Ureter (tissue), 1 donor: ENCODE measurements at regions not wholly inside any gene's neighbourhood (a gene's known extent, or its start where the extent isn't known, plus 50 kb on each side); places are given as distances from the start of the nearest gene placed in this dataset.
"Not testable (repeated sequence)": the region's sequence is repeated elsewhere in the genome, so short reads cannot be mapped to it uniquely, and the experiment has no call there.

Experiments
- DNase-seq: peaks from one replicate; pipeline ENCODE4 v3.0.0-alpha.2; 2020; ENCODE audit warnings: low spot score
- donor health status: DM: yes; HTN: yes; CAD: no.

DNA sequence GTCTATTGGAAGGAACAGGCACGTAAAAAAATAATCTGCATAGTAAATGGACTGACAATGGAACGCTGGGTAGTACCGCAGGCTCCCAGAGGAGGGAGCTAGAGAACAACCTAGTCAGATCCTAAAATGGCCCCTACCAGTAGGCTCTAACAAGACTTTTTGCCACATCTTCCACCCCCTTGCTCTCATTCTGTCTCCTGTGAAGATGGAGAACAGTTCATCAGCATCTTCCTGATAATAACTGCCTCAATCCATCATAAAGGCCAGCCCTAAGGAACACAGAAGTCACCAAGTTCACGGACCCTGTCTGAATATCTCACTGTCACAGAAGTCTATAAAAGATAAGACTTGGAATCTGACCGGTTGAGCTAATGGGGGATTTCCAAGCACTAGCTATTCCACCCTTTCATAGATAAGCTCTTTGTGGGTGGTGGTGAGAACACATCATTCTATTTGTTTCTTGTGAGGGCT is 133.4 kb downstream of the SLC1A3 start:
- peak; percentile 66 for DNase-seq

GRCh38 chr5:36740259-36740898 is 134.0 kb downstream of the SLC1A3 start:
- DNase-seq = no peak

DNA sequence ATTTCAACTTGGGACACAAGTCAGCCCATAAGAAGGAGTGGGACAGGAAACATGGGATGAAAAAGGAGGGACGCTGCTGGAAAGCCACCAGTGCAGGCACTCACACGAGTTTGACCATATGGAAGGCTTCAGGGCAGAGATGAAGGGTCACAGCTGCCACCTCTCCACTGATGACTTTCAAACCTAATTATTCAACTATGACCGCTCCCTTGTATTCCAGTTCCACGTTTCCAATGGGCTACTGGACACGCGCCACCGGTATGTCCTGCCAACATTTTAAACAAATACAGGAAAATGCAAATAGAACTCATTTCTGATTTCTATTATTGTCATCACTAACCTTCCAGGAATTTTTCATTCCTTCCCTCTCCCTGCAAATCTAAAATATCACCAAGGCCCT is 134.7 kb downstream of the SLC1A3 start:
- DNase-seq = no peak

- no peak for DNase-seq
Observed at GRCh38 chr5:36743891-36744772, 132.4 kb upstream of the NIPBL start.

GRCh38 chr5:36744773-36745589 is 131.6 kb upstream of the NIPBL start:
- peak; percentile 93 for DNase-seq

DNA sequence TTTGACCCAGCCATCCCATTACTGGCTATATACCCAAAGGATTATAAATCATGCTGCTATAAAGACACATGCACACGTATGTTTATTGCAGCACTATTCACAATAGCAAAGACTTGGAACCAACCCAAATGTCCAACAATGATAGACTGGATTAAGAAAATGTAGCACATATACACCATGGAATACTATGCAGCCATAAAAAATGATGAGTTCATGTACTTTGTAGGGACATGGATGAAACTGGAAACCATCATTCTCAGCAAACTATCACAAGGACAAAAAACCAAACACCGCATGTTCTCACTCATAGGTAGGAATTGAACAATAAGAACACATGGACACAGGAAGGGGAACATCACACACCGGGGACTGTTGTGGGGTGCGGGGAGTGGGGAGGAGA is 128.8 kb upstream of the NIPBL start:
- not testable (repeated sequence) for DNase-seq

DNA sequence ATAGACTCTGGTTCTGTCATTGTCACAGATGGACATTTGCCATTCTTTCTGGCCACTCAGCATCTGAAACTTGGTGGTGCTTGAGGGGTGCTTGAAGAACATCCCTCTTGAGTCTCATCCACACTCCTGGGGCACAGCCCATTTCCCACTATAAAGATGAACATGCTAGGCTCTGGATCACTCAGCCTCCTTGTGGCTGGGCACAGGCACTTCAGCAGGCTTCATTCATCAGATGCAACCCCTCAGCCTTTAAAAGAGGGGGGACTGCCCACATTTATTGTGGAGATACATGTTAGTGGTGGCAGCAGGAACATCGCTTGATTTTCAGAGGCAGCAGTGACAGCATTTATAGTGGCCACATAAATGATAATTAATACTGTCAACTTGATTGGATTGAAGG is 124.7 kb upstream of the NIPBL start:
- no peak for DNase-seq

DNA sequence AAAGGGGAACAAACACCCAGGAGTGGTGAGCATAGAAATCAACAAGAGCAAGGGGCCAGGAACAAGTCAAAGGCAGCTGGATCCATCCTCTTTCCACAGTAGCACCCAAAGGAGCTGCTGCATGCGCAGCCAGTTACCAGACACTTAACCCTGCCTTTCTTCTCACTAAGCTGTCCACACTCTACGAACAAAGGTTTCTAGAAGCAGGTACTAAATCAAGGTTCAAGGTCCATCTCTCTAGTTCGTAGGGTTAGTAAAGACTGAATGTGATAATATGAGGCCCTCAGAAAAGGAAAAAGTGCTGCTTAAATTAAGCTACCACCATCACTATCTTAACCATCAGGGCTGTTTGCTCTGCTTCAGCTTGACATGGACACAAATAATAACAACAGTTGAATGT is 121.2 kb upstream of the NIPBL start:
- DNase-seq = no peak

DNA sequence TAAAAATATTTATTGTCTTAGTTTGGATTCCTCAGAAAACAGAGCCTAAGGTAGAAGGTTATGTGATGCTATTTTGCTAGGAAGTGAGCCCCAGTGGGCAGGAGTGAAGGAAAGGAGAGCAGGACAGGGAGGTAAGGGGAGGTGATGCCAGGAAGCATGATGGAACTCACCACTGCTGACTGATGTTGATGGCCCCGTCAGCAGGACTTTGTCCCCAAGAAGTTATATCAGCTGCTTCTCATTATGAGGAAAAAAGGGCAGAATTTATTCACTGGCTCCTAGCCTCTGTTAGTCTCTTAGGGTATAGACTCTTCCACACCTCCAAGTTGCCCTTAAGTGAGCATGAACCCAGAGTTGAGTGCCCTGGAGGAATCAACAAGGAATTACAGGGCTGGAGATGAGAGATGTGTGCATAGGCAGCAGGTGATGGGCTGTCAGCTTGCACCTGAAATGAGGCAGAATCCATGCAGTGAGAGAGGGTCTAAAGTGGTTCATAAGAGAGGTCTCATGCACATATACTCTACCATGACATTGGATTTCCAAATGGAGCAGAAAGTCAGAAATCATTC is 120.6 kb upstream of the NIPBL start:
- DNase-seq = no peak

DNA sequence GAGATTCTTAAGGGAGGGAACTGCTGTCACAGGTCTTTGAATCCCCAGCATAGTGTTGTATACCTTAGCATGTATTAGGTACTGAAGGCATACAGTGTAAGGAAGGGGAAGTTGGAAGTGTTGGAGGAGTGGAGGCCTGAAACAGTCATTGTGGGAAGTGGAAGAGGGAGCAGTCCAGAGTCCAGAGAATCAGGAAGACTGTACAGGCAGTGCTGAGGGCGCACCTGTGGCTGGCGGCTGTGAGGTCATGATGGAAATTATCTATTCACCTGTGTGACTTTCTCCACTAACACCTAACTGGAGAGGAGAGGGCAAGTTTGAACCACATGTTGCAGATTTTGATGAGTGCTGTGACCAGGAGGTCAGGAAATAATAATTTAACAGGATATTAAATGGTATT is 119.7 kb upstream of the NIPBL start:
- no peak for DNase-seq

GRCh38 chr5:36759117-36759516 is 117.5 kb upstream of the NIPBL start:
- DNase-seq = no peak

DNA sequence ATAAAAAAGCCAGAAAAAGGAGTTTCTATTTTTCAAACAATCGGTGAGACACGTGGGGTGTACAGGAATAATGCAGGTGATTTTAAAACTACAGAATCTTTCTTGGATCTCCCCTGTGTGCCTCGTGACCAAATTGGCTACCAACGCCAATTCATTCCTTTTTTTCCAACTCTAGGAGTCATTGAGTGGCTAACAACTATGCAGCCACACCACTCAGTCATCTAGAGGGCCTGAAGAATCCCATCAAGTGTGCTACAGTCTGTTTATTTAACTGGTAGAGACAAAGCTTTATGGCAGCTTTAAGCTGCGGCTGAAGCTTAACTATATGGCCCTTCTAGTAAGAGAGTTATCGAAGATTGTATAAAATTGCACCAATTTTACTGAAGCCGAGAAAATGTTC is 113.1 kb upstream of the NIPBL start:
- no peak for DNase-seq

DNA sequence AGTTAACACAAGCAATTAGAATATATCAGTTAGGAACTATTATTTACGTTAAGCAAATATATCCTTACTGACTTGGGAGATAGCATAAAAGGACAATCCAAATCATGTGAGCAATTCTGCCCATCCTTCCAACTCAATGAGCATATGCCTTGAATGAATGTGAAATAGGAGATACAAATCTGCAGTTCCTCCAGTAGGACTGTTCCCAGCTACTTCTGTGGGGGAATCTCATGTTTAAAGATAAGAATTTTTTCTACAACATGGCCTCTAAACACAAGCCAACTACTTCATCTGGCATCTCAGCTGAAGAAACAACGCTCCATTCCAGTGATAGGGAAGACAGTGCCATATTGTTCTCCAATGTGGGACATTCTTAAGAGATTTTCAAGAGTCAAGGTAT is 110.7 kb upstream of the NIPBL start:
- DNase-seq = no peak

- no peak for DNase-seq
Observed at GRCh38 chr5:36766981-36767380, 109.6 kb upstream of the NIPBL start.

GRCh38 chr5:36768450-36768849 is 108.1 kb upstream of the NIPBL start:
- DNase-seq = no peak

- DNase-seq = no peak
Observed at GRCh38 chr5:36769129-36769770, 107.3 kb upstream of the NIPBL start.

DNA sequence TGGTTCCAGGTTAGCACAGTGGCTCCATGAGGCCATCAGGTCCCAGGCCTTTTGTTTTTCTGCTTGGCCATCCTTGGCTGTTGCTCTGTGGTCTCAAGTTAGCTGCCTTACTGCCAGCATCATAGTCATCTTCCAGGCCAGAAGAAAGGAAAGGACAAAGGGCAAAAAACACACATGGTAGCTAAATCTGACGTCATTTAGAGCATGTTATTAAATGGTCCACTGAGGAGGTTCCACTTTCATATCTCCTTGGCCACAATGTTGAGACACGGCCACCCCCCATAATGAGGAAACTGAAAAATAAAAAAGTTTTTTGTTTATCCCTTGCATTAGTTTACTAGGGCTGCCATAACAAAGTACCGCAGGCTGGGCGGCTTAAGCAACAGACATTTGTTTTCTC is 106.4 kb upstream of the NIPBL start:
- no peak for DNase-seq

GRCh38 chr5:36772276-36773140 is 104.1 kb upstream of the NIPBL start:
- DNase-seq = no peak

- DNase-seq = no peak
Observed at GRCh38 chr5:36777105-36777757, 99.3 kb upstream of the NIPBL start.

DNA sequence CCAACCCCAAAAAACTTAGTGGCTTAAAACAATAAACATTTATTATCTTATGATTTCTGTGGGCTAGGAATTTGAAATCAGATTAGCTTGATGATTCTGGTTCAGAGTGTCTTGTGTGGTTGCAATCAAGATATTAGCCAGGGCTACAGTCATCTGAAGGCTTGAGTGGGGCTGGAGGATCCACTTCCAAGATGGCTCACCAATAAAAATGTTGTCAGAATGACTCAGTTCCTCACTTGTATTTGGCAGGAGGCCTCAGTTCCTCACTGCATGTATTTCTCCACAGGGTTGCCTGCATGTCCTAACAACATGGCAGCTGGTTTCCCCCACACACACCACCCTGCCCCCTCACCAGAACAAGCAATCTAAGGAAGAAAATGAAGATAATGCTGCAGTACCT is 98.2 kb upstream of the NIPBL start:
- no peak for DNase-seq
